ENCODE measurements at regions not wholly inside any gene's neighbourhood (a gene's known extent, or its start where the extent isn't known, plus 50 kb on each side); places are given as distances from the start of the nearest gene placed in this dataset.

- no peak for DNase-seq (ENCODE audit: low read depth in 2 of 2)
Observed at GRCh38 chr1:56442290-56442877, 137.0 kb downstream of the PLPP3 start.

- no peak for DNase-seq (ENCODE audit: low read depth in 2 of 2)
Observed at GRCh38 chr1:56441601-56442000, 137.8 kb downstream of the PLPP3 start.

GRCh38 chr1:56439610-56440264 is 139.6 kb downstream of the PLPP3 start:
- DNase-seq (ENCODE audit: low read depth in 2 of 2) = no peak

- DNase-seq (ENCODE audit: low read depth in 2 of 2) = no peak
Observed at GRCh38 chr1:56438901-56439551, 140.3 kb downstream of the PLPP3 start.

GRCh38 chr1:56437959-56438358 is 141.4 kb downstream of the PLPP3 start:
- DNase-seq (ENCODE audit: low read depth in 2 of 2) = no peak

- no peak for DNase-seq (ENCODE audit: low read depth in 2 of 2)
Observed at GRCh38 chr1:56436912-56437417, 142.4 kb downstream of the PLPP3 start.

GRCh38 chr1:56436296-56436695 is 143.1 kb downstream of the PLPP3 start:
- DNase-seq (ENCODE audit: low read depth in 2 of 2) = no peak

GRCh38 chr1:56435434-56436262 is 143.7 kb downstream of the PLPP3 start:
- no peak for DNase-seq (ENCODE audit: low read depth in 2 of 2)

GRCh38 chr1:56434740-56435139 is 144.6 kb downstream of the PLPP3 start:
- no peak for DNase-seq (ENCODE audit: low read depth in 2 of 2)

GRCh38 chr1:56434025-56434424 is 145.3 kb downstream of the PLPP3 start:
- DNase-seq (ENCODE audit: low read depth in 2 of 2) = no peak

- no peak for DNase-seq (ENCODE audit: low read depth in 2 of 2)
Observed at GRCh38 chr1:56433056-56433577, 146.2 kb downstream of the PLPP3 start.

GRCh38 chr1:56432166-56432971 is 147.0 kb downstream of the PLPP3 start:
- DNase-seq (ENCODE audit: low read depth in 2 of 2) = no peak

- no peak for DNase-seq (ENCODE audit: low read depth in 2 of 2)
Observed at GRCh38 chr1:56430141-56430839, 149.1 kb downstream of the PLPP3 start.

GRCh38 chr1:56429288-56429687 is 150.1 kb downstream of the PLPP3 start:
- no peak for DNase-seq (ENCODE audit: low read depth in 2 of 2)

- DNase-seq (ENCODE audit: low read depth in 2 of 2) = no peak
Observed at GRCh38 chr1:56426587-56427381, 152.6 kb downstream of the PLPP3 start.

GRCh38 chr1:56425494-56426037 is 153.8 kb downstream of the PLPP3 start:
- DNase-seq (ENCODE audit: low read depth in 2 of 2) = no peak

GRCh38 chr1:56424744-56425493 is 154.4 kb downstream of the PLPP3 start:
- no peak for DNase-seq (ENCODE audit: low read depth in 2 of 2)

GRCh38 chr1:56423716-56424115 is 155.6 kb downstream of the PLPP3 start:
- DNase-seq (ENCODE audit: low read depth in 2 of 2) = no peak
